ENCODE measurements at regions not wholly inside any gene's neighbourhood (a gene's known extent, or its start where the extent isn't known, plus 50 kb on each side); places are given as distances from the start of the nearest gene placed in this dataset.
A peak's percentile ranks its signal among the peaks of the same experiment; 100 is the strongest.

DNA sequence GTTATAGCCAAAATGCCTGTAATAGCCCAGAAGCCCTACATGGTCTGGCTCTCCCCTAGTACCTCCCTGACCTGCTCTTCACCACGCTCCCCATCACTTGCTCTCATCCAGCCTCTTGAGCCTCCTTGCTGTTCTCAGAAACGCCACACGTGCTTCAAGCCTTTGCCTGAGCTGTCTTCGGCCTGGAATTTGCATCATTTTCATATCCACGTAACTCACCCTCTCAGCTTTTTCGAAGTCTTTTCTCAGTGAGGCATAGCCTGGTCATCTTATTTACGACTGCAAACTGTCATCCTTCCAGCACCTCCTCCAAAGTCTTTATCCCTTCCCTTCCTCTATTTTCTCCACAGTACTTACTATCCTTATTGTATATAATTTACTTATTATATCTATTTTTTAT, 151.0 kb upstream of the AHR start:
- Mint-ChIP-seq H3K27ac (no peak overlapping the region), H3K9me3 (no peaks in the 10 kb centered on the region), H3K27me3 (ENCODE audit: low read depth) (no peaks in the 10 kb centered on the region), H3K36me3 (ENCODE audit: low read depth) (no peaks in the 10 kb centered on the region), H3K4me1 (ENCODE audit: low read depth) (peaks cover 46% of the 10 kb centered on the region), H3K4me3 (no peak overlapping the region)
- CTCF ChIA-PET: interaction anchor here (0.5 kb wide), 1 partner anchor 51 kb away, joined by 3 read pairs; no protein-coding TSS in a partner anchor
- intact Hi-C loops (cut with micrococcal nuclease): no loop called here
- no peak for DNase-seq

DNA sequence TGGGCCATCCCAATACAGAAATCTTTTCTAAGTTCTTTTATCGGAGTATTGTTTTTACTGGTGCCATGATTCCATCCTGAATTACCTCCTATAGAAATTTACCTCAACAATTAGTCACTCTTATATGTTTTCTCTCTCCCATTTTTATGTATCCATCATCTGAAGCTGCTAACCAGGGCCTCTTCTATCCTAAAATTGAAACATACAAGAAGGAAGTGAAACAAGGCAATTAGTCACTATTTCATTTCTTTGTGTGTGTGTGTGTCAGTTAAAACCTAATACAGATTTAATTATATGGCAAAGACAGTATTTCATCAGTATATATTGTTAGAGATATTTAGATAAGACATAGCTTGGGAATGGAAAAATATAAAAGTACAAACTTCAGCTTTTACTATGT, 148.4 kb upstream of the AHR start:
- Mint-ChIP-seq H3K27me3 (ENCODE audit: low read depth) (no peaks in the 10 kb centered on the region), H3K36me3 (ENCODE audit: low read depth) (no peaks in the 10 kb centered on the region), H3K27ac (no peak overlapping the region), H3K9me3 (no peaks in the 10 kb centered on the region), H3K4me3 (no peak overlapping the region), H3K4me1 (ENCODE audit: low read depth) (peaks cover 35% of the 10 kb centered on the region)
- no peak for DNase-seq
- intact Hi-C loops (cut with micrococcal nuclease): loop anchor here (1.0 kb wide), 2 partner anchors 9 to 11 kb away; no protein-coding TSS in a partner anchor
- CTCF ChIA-PET: interaction anchor here (1.5 kb wide), 1 partner anchor 9 kb away, joined by 3 read pairs; no protein-coding TSS in a partner anchor

DNA sequence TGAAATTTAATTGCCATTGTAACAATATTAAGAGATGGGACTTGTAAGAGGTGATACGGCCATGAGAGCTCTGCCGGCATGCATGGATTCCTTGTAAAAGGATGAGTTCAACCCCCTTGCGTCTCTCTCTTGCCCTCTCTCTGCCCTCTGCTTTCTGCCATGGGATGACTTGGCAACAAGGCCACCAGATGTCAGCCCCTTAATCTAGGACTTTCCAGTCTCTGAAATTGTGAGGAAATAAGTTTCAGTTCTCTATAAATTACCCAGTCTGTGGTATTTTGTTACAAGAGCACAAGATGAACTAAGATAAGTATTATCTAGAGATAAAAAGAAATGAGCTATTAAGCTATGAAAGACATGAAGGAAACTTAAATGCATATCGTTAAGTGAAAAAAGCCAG, 145.7 kb upstream of the AHR start:
- DNase-seq: no peak
- intact Hi-C loops (cut with micrococcal nuclease): loop anchor here (1.0 kb wide), 1 partner anchor 8 kb away; no protein-coding TSS in a partner anchor
- no peaks in the 10 kb centered on the region for H3K36me3 Mint-ChIP-seq (ENCODE audit: low read depth)
- CTCF ChIA-PET: no interaction called here
- peaks cover 2% of the 10 kb centered on the region for H3K27me3 Mint-ChIP-seq (ENCODE audit: low read depth)
- H3K27ac Mint-ChIP-seq: no peak overlapping the region
- no peaks in the 10 kb centered on the region for H3K9me3 Mint-ChIP-seq
- peaks cover 30% of the 10 kb centered on the region for H3K4me1 Mint-ChIP-seq (ENCODE audit: low read depth)
- H3K4me3 Mint-ChIP-seq: no peak overlapping the region

- no peaks in the 10 kb centered on the region for H3K36me3 Mint-ChIP-seq (ENCODE audit: low read depth)
- intact Hi-C loops (cut with micrococcal nuclease): loop anchor here (1.0 kb wide), 1 partner anchor 9 kb away; no protein-coding TSS in a partner anchor
- peaks cover 33% of the 10 kb centered on the region for H3K4me1 Mint-ChIP-seq (ENCODE audit: low read depth)
- H3K9me3 Mint-ChIP-seq: no peaks in the 10 kb centered on the region
- peaks cover 2% of the 10 kb centered on the region for H3K27me3 Mint-ChIP-seq (ENCODE audit: low read depth)
- CTCF ChIA-PET: interaction anchor here (0.6 to 1.0 kb wide), 3 partner anchors 13 to 148 kb away, joined by 3 to 6 read pairs (median 3); no protein-coding TSS in a partner anchor
- peak; percentile 41 for DNase-seq
- H3K27ac Mint-ChIP-seq: no peak overlapping the region
- no peak overlapping the region for H3K4me3 Mint-ChIP-seq
These were observed 144.9 kb upstream of the AHR start for GRCh38 chr7:17153536-17153935.

DNA sequence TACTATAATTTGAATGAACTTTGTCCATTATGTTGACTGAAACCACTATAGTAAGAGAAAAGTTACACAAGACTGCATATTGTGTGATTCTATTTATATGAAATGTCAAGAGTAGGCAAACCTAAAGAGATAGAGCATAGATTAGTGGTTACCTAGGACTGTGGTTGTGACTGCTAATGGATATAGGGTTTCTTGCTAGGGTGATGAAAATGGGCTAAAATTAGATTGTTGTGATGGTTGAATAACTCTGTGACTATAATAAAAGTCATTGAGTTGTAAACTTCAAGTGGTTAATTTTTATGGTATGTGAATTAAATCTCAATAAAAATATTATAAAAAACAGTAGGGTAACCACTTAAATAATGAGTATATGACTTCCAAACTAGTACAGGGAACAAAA, 142.9 kb upstream of the AHR start:
- peaks cover 39% of the 10 kb centered on the region for H3K4me1 Mint-ChIP-seq (ENCODE audit: low read depth)
- H3K9me3 Mint-ChIP-seq: no peaks in the 10 kb centered on the region
- no peaks in the 10 kb centered on the region for H3K36me3 Mint-ChIP-seq (ENCODE audit: low read depth)
- no peak for DNase-seq
- CTCF ChIA-PET: no interaction called here
- intact Hi-C loops (cut with micrococcal nuclease): loop anchor here (5.0 kb wide), 2 partner anchors 508 to 782 kb away; partner anchors contain the start of genes ANKMY2 and BZW2
- peaks cover 2% of the 10 kb centered on the region for H3K27me3 Mint-ChIP-seq (ENCODE audit: low read depth)
- H3K4me3 Mint-ChIP-seq: no peak overlapping the region
- no peak overlapping the region for H3K27ac Mint-ChIP-seq

GRCh38 chr7:17158261-17158660, 140.2 kb upstream of the AHR start:
- Mint-ChIP-seq H3K36me3 (ENCODE audit: low read depth) (peaks cover 7% of the 10 kb centered on the region), H3K4me1 (ENCODE audit: low read depth) (peaks cover 29% of the 10 kb centered on the region), H3K27me3 (ENCODE audit: low read depth) (peaks cover 2% of the 10 kb centered on the region), H3K4me3 (no peak overlapping the region), H3K27ac (no peak overlapping the region), H3K9me3 (peaks cover 4% of the 10 kb centered on the region)
- CTCF ChIA-PET: interaction anchor here (1.8 kb wide), 1 partner anchor 20 kb away, joined by 5 read pairs; no protein-coding TSS in a partner anchor
- no peak for DNase-seq
- intact Hi-C loops (cut with micrococcal nuclease): loop anchor here (2.0 to 5.0 kb wide), 4 partner anchors 175 to 779 kb away; partner anchors contain the start of genes ANKMY2 and BZW2

GRCh38 chr7:17159500-17160037, 138.9 kb upstream of the AHR start:
- DNase-seq: peak; percentile 45
- H3K36me3 Mint-ChIP-seq (ENCODE audit: low read depth): peaks cover 7% of the 10 kb centered on the region
- CTCF ChIA-PET: interaction anchor here (0.6 to 1.8 kb wide), 6 partner anchors 9 to 307 kb away, joined by 3 to 5 read pairs (median 4); no protein-coding TSS in a partner anchor
- no peak overlapping the region for H3K4me3 Mint-ChIP-seq
- H3K27me3 Mint-ChIP-seq (ENCODE audit: low read depth): peaks cover 2% of the 10 kb centered on the region
- peak overlapping the region; percentile 76 for H3K27ac Mint-ChIP-seq
- intact Hi-C loops (cut with micrococcal nuclease): loop anchor here (1.0 to 5.0 kb wide), 18 partner anchors 9 to 778 kb away; partner anchors contain the start of genes AHR, ANKMY2 and BZW2
- peaks cover 4% of the 10 kb centered on the region for H3K9me3 Mint-ChIP-seq
- peaks cover 21% of the 10 kb centered on the region for H3K4me1 Mint-ChIP-seq (ENCODE audit: low read depth)

GRCh38 chr7:17166824-17167379, 131.6 kb upstream of the AHR start:
- Mint-ChIP-seq H3K4me3 (no peak overlapping the region), H3K27ac (no peak overlapping the region), H3K4me1 (ENCODE audit: low read depth) (peaks cover 23% of the 10 kb centered on the region), H3K9me3 (peaks cover 3% of the 10 kb centered on the region), H3K36me3 (ENCODE audit: low read depth) (peaks cover 3% of the 10 kb centered on the region), H3K27me3 (ENCODE audit: low read depth) (no peaks in the 10 kb centered on the region)
- intact Hi-C loops (cut with micrococcal nuclease): loop anchor here (1.0 kb wide), 1 partner anchor 67 kb away; no protein-coding TSS in a partner anchor
- CTCF ChIA-PET: interaction anchor here (0.6 to 1.0 kb wide), 2 partner anchors 136 to 162 kb away, joined by 3 read pairs; no protein-coding TSS in a partner anchor
- DNase-seq: peak; percentile 48

GRCh38 chr7:17168416-17168815, 130.0 kb upstream of the AHR start:
- Mint-ChIP-seq H3K27ac (no peak overlapping the region), H3K36me3 (ENCODE audit: low read depth) (no peaks in the 10 kb centered on the region), H3K27me3 (ENCODE audit: low read depth) (no peaks in the 10 kb centered on the region), H3K9me3 (no peaks in the 10 kb centered on the region), H3K4me1 (ENCODE audit: low read depth) (peaks cover 23% of the 10 kb centered on the region), H3K4me3 (no peak overlapping the region)
- no peak for DNase-seq
- intact Hi-C loops (cut with micrococcal nuclease): loop anchor here (1.0 kb wide), 1 partner anchor 9 kb away; no protein-coding TSS in a partner anchor
- CTCF ChIA-PET: interaction anchor here (1.3 kb wide), 1 partner anchor 13 kb away, joined by 4 read pairs; no protein-coding TSS in a partner anchor

DNA sequence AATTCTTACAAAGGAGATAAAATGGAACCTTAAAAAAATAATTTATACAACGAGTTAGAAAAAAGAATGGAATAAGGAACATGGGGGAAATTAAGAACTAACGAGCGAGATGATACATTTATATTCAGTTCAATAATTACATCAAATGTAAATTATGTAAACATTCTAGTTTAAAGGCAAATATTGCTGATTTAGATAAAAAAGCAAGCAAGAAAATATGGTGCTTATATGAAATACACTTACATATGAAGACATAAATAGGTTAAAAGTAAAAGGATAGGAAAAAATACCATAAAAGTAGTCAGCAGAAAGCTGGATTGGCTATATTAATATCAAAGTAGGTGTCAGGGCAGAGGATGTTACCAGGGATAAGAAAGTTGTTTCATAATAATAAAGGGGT, 127.0 kb upstream of the AHR start:
- no peak for DNase-seq
- CTCF ChIA-PET: no interaction called here
- intact Hi-C loops (cut with micrococcal nuclease): no loop called here

DNA sequence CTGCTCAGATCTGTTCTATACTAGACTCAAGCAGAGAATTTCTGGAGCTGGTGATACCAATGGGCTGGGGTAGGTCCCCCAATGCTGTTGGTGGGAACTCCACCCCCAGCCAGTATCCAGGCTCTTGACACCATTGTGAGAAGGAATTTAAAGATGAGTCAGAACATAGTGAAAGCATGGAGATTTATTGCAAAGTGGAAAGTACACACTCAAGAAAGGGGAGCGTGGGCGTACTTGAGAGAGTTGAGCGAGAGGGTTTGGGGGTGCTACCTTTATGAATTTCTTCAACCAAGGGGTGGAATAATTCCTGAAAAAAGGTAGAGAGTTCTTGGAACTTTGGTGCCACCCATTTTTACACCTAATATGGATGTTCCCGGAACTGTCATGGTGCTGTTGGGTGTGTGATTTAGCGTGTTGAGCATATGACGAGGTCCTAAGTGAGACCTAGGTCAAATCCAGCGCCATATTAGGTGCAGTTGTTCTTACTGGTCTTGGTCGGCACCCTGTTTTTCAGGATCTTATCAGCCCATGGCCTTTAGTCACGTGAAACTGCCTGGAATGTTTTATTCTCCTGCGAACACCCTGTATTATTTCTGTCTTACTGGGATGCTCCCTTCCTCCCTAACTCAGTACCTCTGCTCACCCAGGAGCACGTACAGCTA, 122.0 kb upstream of the AHR start:
- H3K9me3 Mint-ChIP-seq: no peaks in the 10 kb centered on the region
- intact Hi-C loops (cut with micrococcal nuclease): no loop called here
- H3K36me3 Mint-ChIP-seq (ENCODE audit: low read depth): no peaks in the 10 kb centered on the region
- no peak for DNase-seq
- CTCF ChIA-PET: no interaction called here
- H3K27ac Mint-ChIP-seq: no peak overlapping the region
- no peak overlapping the region for H3K4me3 Mint-ChIP-seq
- peaks cover 3% of the 10 kb centered on the region for H3K4me1 Mint-ChIP-seq (ENCODE audit: low read depth)
- peaks cover 3% of the 10 kb centered on the region for H3K27me3 Mint-ChIP-seq (ENCODE audit: low read depth)

More for the DNA sequence above, 127.0 kb upstream of the AHR start:
- Mint-ChIP-seq H3K36me3 (ENCODE audit: low read depth) (no peaks in the 10 kb centered on the region), H3K27ac (no peak overlapping the region), H3K4me3 (no peak overlapping the region), H3K4me1 (ENCODE audit: low read depth) (peaks cover 24% of the 10 kb centered on the region), H3K27me3 (ENCODE audit: low read depth) (peaks cover 3% of the 10 kb centered on the region), H3K9me3 (no peaks in the 10 kb centered on the region)

DNA sequence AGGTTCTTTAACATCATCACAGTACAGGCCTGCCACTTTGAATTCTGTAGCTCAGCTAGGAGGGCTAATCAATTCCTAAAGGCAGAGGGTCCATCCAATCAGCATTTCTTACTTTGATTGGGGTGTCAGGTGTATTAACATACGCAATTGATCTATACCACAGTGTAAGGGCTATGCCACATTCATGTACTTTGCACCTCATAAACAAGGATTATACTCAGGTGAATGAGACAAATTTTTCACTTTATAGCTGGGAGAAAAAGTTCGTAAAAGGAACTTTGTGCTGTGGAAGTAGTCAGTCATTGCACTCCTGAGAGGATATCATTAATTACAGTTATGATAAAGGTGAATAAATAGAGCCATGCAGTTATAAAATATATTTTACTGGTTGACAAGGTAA, 119.9 kb upstream of the AHR start:
- Mint-ChIP-seq H3K9me3 (no peaks in the 10 kb centered on the region), H3K27ac (no peak overlapping the region), H3K36me3 (ENCODE audit: low read depth) (no peaks in the 10 kb centered on the region), H3K4me1 (ENCODE audit: low read depth) (peaks cover 3% of the 10 kb centered on the region), H3K27me3 (ENCODE audit: low read depth) (peaks cover 3% of the 10 kb centered on the region), H3K4me3 (no peak overlapping the region)
- intact Hi-C loops (cut with micrococcal nuclease): no loop called here
- CTCF ChIA-PET: no interaction called here
- no peak for DNase-seq
